ENCODE measurements at regions not wholly inside any gene's neighbourhood (a gene's known extent, or its start where the extent isn't known, plus 50 kb on each side); places are given as distances from the start of the nearest gene placed in this dataset.

GRCh38 chr13:73177916-73178565, 119.2 kb downstream of the KLF5 start:
- Histone ChIP-seq H3K27me3 (ENCODE audit: low read depth) (no peaks in the 10 kb centered on the region), H3K4me1 (no peaks in the 10 kb centered on the region), H3K9me3 (no peaks in the 10 kb centered on the region), H3K4me3 (no peak overlapping the region), H3K36me3 (replicated peaks) (no peaks in the 10 kb centered on the region)
- in situ Hi-C loops (cut with MboI; ENCODE audit: low sequenced_read_pairs) = no loop called here
- DNase-seq (ENCODE audit: low spot score in 2 of 2) = no peak

DNA sequence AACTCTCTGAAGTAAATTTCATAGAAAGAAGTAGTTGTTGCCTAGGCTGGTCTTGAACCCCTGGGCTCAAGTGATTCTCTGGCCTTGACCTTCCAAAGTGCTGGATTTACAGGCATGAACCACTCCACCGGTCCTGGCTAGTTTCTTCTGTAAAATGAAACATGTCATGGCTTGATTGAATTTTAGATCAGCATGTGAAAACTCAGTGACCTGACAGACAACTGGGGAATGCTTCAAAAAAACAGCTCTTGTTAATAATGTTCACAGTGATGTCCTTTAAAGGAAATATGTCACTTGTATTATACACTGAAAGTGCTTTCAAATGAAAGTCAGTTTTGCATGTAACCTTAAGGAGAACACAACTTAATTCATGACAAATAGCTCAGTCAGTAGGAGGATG, 118.2 kb downstream of the KLF5 start:
- in situ Hi-C loops (cut with MboI; ENCODE audit: low sequenced_read_pairs) = no loop called here
- H3K36me3 ChIP-seq (replicated peaks) = no peaks in the 10 kb centered on the region
- no peaks in the 10 kb centered on the region for H3K4me1 ChIP-seq
- no peak overlapping the region for H3K4me3 ChIP-seq
- no peak for DNase-seq (ENCODE audit: low spot score in 2 of 2)
- no peaks in the 10 kb centered on the region for H3K9me3 ChIP-seq
- no peaks in the 10 kb centered on the region for H3K27me3 ChIP-seq (ENCODE audit: low read depth)

DNA sequence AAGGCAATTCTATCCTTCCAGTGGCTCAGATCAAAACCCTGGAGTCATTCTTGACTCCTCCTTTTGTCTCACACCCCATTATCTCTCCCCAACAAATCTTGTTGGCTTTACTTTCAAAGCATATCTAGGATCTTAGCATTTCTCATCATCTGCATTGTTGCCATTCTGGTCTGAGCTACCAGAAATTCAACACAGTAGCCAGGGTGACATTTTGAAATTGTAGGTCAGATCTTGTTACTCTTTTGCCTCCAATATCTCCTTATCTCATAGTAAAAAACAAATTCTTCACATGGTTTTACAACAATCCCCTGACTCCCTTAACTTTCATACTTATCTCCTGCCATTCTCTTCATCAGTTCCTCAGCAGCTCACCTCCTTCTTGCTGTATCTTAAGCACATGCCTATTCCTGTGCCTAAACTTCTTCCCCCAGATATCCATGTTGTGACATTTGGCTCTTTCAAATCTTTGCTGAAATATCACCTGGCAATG, 115.8 kb downstream of the KLF5 start:
- no peaks in the 10 kb centered on the region for H3K27me3 ChIP-seq (ENCODE audit: low read depth)
- no peak for DNase-seq (ENCODE audit: low spot score in 2 of 2)
- no peaks in the 10 kb centered on the region for H3K9me3 ChIP-seq
- no peak overlapping the region for H3K4me3 ChIP-seq
- no peaks in the 10 kb centered on the region for H3K36me3 ChIP-seq (replicated peaks)
- in situ Hi-C loops (cut with MboI; ENCODE audit: low sequenced_read_pairs) = no loop called here
- peaks cover 2% of the 10 kb centered on the region for H3K4me1 ChIP-seq

DNA sequence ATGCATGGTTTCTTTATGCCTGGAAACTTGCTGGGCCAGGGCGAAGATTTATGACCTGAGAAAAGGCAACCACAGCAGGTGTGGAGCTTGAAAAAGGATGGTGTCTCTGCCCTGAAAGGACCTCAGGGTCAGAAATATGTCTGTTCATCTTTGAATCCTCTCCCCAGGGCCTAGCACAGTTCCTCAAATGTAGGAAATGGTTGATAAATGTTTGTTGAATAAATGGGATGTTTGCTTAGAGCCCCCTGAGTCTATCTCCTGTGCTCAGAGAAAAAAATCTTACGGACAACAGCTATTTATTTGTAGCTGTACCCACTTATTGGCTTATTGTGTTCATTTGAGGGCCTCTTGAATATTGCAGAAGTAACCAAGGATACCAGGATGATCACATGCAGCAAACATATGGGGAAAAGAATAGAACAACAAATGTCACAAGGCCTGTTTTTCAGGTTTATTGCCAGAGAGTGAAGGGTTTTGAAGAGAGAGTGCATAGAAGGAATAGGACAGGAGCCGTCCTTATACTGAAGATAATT, 114.5 kb downstream of the KLF5 start:
- H3K36me3 ChIP-seq (replicated peaks) = no peaks in the 10 kb centered on the region
- no peaks in the 10 kb centered on the region for H3K27me3 ChIP-seq (ENCODE audit: low read depth)
- H3K4me1 ChIP-seq = peaks cover 9% of the 10 kb centered on the region
- in situ Hi-C loops (cut with MboI; ENCODE audit: low sequenced_read_pairs) = no loop called here
- no peak for DNase-seq (ENCODE audit: low spot score in 2 of 2)
- no peaks in the 10 kb centered on the region for H3K9me3 ChIP-seq
- no peak overlapping the region for H3K4me3 ChIP-seq

DNA sequence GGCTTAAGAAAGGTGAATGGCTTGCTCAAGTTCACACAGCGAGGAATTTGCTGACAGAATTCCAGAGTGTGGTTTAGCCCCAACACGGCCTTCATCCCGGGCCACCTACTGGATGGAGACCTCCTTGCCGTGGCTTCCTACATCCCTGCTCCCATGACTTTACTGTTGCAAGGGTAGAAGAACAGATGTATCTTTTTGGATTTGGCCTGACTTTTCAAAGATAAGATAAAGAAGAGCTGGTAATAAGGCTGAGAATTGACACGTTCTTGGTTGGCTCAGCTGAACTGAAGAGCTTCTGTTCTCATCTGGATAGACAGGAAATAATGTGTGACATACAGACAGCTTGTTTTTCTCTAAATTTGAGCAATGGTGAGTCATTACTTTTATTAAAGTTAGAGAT, 113.1 kb downstream of the KLF5 start:
- H3K9me3 ChIP-seq = no peaks in the 10 kb centered on the region
- DNase-seq (ENCODE audit: low spot score in 2 of 2) = no peak
- peaks cover 9% of the 10 kb centered on the region for H3K4me1 ChIP-seq
- no peaks in the 10 kb centered on the region for H3K27me3 ChIP-seq (ENCODE audit: low read depth)
- H3K36me3 ChIP-seq (replicated peaks) = no peaks in the 10 kb centered on the region
- in situ Hi-C loops (cut with MboI; ENCODE audit: low sequenced_read_pairs) = no loop called here
- H3K4me3 ChIP-seq = no peak overlapping the region

DNA sequence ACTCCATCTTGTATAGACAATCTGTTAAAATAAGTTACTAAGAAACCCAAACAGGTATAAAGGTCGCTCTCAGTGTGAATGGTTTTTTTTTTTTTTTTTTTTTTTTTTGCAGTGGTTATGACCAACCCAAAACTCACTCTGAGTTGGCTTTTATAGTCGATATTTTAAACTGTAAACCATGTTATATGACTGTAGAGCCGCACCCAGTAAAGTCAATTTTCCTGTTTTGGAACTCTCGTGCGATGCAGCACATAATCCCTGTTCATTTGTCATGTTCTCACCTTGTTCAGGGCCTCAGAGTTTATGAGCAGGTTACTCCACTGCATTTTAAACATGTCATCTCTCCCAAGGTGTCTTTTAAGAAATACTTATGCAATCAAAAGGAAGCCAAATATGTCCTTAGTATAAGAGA, 112.5 kb downstream of the KLF5 start:
- H3K4me3 ChIP-seq = no peak overlapping the region
- no peaks in the 10 kb centered on the region for H3K36me3 ChIP-seq (replicated peaks)
- no peaks in the 10 kb centered on the region for H3K27me3 ChIP-seq (ENCODE audit: low read depth)
- peaks cover 9% of the 10 kb centered on the region for H3K4me1 ChIP-seq
- in situ Hi-C loops (cut with MboI; ENCODE audit: low sequenced_read_pairs) = no loop called here
- DNase-seq (ENCODE audit: low spot score in 2 of 2) = no peak
- H3K9me3 ChIP-seq = no peaks in the 10 kb centered on the region

DNA sequence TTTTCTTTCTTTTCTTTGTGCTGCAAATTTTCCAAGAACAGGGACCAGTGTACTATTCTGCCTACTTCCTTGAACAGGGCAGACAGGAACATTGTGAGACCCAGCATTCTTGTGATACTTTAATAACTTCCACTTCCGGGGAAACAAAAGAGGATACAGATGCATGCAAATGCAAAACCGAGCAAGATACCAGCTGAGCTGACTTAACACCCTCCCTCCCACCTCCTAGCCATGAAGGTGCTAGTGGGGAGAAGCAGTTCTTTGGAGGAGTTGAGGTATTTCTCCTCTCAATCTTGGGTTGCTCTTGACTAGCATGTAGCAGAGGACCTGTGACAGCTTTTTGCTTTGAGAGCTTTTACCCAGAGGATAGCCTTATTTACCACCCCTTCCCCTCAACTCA, 111.2 kb downstream of the KLF5 start:
- Histone ChIP-seq H3K36me3 (replicated peaks) (no peaks in the 10 kb centered on the region), H3K4me3 (no peak overlapping the region), H3K4me1 (peaks cover 12% of the 10 kb centered on the region), H3K9me3 (no peaks in the 10 kb centered on the region), H3K27me3 (ENCODE audit: low read depth) (no peaks in the 10 kb centered on the region)
- DNase-seq (ENCODE audit: low spot score in 2 of 2) = peak; percentile 59 to 74
- in situ Hi-C loops (cut with MboI; ENCODE audit: low sequenced_read_pairs) = no loop called here

DNA sequence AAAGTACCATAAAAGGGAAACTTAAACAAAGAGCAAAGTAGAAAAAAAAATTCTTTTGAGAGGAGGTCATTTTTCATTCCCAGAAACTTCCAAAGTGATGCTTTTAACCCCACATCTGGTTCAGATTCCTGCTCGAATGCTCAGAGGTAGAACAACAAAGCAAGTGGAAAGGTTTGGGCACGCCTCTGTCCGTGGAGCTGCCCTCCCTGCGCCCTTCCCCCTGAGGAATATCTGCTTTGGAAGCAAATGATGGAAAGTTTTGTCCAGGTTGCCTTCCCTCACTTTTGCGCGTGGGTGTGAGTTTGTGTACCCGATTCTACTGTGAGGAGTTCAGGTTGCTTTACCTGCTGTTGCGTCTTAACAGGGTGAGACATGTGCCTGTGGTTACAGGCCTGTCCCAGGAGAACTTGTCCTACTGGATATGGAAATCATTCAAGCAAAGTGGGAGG, 110.2 kb downstream of the KLF5 start:
- in situ Hi-C loops (cut with MboI; ENCODE audit: low sequenced_read_pairs) = no loop called here
- H3K4me1 ChIP-seq = peaks cover 12% of the 10 kb centered on the region
- H3K4me3 ChIP-seq = no peak overlapping the region
- H3K36me3 ChIP-seq (replicated peaks) = no peaks in the 10 kb centered on the region
- H3K27me3 ChIP-seq (ENCODE audit: low read depth) = no peaks in the 10 kb centered on the region
- H3K9me3 ChIP-seq = no peaks in the 10 kb centered on the region
- DNase-seq (ENCODE audit: low spot score in 2 of 2) = no peak

DNA sequence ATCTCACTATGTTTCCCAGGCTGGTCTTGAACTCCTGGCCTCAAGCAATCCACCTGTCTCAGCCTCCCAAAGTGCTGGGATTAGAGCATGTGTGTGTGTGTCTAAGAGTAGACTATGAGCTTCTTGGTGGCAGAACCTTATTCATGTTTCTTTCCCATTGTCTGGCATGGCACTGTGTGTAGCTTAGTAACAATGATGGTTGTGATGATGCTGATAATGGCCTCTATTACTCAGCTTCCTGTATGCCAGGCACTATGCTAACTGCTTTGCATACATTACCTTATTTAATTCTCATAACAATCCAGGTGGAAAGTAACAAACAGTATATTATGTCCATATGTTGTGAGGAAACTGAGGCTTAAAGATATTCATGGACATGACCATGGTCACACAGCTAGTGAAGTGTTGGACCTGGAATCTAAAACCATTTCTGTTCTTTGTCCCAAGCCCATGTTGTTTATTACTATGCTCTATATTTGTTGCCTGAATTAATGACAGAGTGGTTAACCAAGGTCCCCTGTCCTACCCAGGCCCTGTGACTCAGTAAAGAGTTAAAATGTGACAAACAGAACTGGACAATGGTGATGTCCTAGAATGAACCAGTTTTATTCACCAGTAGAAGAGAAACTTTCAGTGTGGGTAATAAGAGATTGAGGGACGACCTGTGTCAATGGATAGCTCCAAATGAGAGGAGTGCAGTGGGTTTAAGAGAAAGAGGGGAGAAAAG, 109.6 kb downstream of the KLF5 start:
- Histone ChIP-seq H3K27me3 (ENCODE audit: low read depth) (no peaks in the 10 kb centered on the region), H3K4me1 (peaks cover 12% of the 10 kb centered on the region), H3K9me3 (no peaks in the 10 kb centered on the region), H3K4me3 (no peak overlapping the region), H3K36me3 (replicated peaks) (no peaks in the 10 kb centered on the region)
- no peak for DNase-seq (ENCODE audit: low spot score in 2 of 2)
- in situ Hi-C loops (cut with MboI; ENCODE audit: low sequenced_read_pairs) = no loop called here

DNA sequence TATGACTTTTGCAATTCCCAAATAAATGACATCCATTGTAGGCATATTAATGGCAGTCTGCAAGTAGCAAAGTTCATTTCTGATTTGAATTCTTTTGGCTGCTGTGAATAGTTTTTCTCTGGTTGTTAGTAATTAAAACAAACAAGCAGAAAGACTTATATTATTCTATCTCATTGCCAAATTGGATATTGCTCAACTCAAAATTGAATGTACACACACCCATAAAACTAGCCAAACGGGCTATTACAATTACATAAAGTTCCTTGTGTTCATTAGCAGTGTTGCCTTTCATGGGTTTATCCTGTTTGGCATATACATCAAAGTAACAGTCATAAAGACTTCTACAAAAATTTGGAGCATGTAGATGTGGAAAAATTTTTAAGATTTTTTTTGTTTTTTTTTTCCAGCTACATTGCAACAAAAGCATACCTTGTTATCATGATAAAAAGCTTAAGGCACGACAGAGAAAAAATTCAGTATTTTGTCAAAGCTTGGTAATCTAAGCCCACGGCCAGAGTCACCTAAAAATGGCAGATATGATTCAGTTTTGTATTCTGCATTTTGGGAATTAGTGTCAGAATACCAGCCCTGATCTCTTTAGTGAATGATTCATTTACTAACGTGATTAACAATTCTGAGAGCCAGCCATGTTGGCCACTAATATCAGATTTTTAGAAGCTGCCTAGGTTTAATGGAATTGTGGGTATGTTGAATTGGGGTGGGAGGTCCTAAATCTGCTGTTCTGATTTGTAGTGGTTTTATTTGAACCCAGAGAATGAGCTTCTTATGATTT, 108.4 kb downstream of the KLF5 start:
- Histone ChIP-seq H3K27me3 (ENCODE audit: low read depth) (no peaks in the 10 kb centered on the region), H3K4me1 (peaks cover 12% of the 10 kb centered on the region), H3K9me3 (no peaks in the 10 kb centered on the region), H3K4me3 (no peak overlapping the region), H3K36me3 (replicated peaks) (no peaks in the 10 kb centered on the region)
- in situ Hi-C loops (cut with MboI; ENCODE audit: low sequenced_read_pairs) = no loop called here
- no peak for DNase-seq (ENCODE audit: low spot score in 2 of 2)

DNA sequence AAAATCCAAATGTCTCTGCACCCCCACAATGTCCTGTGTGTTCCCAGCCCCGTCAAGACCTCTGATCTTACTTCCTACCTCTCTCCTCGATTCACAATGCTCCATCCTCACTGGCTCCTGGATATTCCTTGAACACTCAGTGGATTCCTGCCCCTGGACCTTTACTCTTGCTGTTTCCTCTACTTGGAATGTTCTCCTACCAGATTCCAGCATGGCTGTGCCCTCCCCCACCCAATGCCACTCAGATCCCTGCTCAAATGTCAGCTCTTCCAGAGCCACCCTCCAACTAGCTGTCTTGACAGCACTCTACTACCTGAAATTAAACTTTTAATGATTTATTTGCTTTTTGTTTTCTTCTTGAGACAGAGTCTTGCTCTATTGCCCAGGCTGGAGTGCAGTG, 107.4 kb downstream of the KLF5 start:
- peaks cover 7% of the 10 kb centered on the region; the same call in 1 of the 2 replicates for H3K9me3 ChIP-seq
- DNase-seq (ENCODE audit: low spot score in 2 of 2) = no peak
- no peaks in the 10 kb centered on the region for H3K36me3 ChIP-seq (replicated peaks)
- H3K4me3 ChIP-seq = no peak overlapping the region
- in situ Hi-C loops (cut with MboI; ENCODE audit: low sequenced_read_pairs) = no loop called here
- H3K4me1 ChIP-seq = peaks cover 12% of the 10 kb centered on the region
- H3K27me3 ChIP-seq (ENCODE audit: low read depth) = no peaks in the 10 kb centered on the region

DNA sequence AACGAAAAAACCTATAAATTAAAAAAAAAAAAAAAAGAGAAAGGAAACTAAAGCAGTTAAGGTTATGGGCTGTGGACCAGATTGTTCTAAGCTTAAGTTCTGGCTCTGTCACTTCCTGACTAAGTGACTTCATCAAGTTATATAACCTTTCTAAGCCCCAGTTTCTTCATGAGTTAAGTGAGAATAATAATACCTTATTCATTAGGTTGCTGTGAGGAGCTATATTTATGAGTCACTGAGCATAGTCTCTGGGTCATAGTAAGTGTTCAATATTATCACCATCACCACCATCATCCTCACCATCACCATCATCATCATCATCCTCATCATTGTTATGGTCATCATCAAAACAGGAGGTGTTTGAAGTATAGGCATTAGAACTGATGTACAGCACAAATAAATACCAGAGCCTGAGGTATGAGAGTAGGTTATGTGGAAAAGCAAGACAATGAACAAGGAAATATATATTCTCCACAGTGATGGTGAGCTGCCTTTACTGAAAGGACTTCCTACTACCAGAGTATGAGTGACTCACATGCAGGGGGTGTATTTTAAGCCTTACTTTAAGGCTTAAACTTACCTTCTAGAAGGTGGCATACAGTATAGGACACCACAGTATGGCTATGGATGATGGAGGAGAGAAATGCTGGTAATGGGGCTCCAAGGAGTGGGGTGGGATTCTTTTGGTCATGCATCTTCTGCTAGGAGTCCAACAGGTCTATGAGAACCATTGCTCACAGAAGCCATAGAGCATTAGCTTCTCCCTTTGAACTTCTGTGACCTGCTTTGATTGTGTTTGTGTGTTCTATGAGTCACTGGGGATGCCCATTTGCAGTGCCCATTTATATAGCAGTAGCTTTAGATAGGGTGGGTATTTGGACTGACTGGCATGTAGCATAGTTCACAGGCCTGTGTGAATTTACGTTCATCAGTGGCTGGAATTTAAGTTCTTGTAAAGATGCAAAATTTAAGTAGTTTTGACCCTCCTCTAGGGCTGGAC, 104.4 kb downstream of the KLF5 start:
- DNase-seq (ENCODE audit: low spot score in 2 of 2) = no peak
- H3K36me3 ChIP-seq (replicated peaks) = no peaks in the 10 kb centered on the region
- in situ Hi-C loops (cut with MboI; ENCODE audit: low sequenced_read_pairs) = no loop called here
- H3K4me3 ChIP-seq = no peak overlapping the region
- H3K27me3 ChIP-seq (ENCODE audit: low read depth) = no peaks in the 10 kb centered on the region
- peaks cover 15% of the 10 kb centered on the region for H3K9me3 ChIP-seq
- peaks cover 7% of the 10 kb centered on the region for H3K4me1 ChIP-seq
